Medulla oblongata (tissue), 1 donor: ENCODE measurements at regions not wholly inside any gene's neighbourhood (a gene's known extent, or its start where the extent isn't known, plus 50 kb on each side); places are given as distances from the start of the nearest gene placed in this dataset.
A peak's percentile ranks its signal among the peaks of the same experiment; 100 is the strongest.

Experiments
- DNase-seq: peaks from one replicate; pipeline ENCODE4 v3.0.0-alpha.2; 2015; ENCODE audit errors: extremely low spot score

DNA sequence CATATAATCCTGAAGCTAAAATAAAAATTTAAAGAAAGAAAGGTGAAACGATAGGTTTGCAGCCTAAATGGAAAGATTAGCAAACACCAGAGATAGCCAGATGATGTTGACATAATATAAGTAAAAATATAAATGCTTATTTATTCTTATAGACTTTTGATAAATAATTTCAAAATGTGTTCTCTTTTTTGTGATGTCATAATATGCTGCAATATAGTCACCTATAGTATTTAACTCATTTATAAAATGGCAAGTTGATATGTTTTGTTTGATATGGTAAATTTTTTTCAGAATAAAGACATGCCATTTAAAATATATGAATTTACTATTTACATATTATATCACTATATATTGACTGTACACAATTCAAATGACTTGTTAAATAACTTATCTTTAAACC, 813.4 kb downstream of the LRFN5 start:
- no peak for DNase-seq

DNA sequence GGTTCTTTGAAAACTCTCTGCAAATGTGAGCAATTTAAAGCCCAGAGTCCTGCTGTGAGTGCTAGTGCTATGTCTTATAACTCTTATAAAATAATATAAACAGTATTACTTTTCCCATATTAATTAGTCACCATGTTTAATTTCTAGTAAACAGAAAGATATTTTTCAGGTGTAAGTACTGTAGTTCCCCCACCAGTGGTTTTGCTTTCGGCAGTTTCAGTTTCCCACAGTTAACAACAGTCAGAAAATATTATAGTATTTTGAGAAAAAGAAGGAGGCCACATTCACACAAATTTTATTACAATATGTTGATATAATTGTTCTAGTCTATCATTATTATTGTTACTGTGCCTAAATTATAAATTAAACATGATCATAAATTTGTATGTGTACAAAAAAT, 800.5 kb downstream of the LRFN5 start:
- no peak for DNase-seq

DNA sequence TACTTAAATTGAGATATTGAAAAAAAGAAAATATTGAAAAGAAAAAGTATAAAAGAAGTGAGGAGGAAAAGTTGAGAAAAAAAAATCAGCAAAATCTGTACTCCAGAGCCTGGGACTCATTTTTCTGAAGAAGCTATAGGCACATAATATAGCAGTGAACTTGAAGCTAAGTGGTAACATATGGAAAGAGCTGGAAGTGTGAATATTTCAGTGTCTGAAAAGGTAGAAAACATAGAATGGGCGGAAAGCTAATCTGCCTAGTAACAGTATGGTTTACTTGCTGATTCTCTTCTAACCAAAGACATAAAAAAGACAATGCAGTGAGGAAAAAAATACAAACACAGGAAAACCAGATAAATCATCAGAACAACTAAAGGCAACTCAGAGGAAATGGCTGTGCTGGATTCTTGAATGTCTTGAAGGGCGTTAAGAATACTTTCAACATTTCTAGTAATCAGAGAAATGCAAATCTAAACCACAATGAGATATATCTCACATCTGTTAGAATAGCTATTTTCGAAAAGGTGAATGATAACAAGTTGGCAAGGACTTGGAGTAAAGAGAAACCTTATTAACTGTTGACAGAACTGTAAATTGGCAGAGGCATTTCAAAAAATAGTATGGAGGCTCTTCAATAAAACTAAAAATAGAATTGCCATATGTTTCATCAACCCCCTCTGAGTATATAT, 784.6 kb downstream of the LRFN5 start:
- no peak for DNase-seq

DNA sequence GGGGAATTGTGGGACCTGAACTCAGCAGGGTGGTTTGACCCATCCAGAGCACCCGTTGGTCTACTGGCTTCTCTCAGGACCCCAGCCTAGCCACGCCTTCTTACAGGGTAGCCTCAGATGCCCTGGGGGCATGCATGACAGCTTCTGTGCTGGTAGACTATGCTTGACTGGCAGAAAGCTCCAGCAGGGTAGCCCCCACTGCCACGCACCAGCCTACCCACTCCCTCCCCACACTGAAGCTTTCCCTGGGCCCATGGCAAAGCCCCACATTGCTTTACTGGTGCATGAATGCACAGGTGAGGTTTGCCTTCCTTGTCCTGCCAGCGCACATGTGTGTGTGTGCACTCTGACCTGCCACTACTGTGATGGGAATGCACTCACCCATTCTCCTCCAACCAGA, 772.2 kb downstream of the LRFN5 start:
- no peak for DNase-seq

DNA sequence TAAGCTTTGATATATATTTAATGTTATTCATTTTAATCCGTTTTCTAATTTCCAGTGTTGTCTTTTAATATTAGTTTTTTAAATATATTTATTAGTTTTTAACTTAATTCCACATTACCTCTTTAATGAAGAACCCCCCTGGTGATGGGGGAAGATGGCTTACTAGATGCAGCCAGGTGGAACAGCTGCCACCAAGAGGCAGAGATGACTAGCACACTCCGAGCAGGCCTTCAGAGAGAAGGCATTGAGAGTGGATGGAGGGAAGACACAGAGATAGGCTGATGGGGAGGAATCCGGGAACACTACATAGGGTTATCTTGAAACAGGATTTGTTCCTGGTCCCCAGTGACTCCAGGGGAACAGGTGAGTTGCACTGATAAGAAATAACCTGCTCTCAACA, 771.6 kb downstream of the LRFN5 start:
- DNase-seq = no peak

DNA sequence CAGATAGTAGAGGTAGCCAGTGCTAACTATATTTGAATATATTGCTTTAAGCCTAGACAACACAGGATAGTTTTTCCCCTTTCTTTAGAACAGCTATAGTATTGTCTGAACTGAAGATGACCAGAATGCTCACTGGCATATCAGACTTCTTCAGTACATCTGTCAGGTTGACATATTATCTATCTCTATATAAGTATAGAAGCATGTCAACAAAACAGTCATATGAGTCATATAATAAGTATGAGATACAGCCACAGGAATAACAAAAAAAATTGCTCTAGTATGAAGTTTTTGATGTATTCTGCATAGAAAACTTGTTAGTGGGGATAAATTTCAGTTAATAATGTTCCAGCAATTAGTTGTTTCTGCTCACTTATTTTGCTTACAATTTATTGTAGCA, 767.7 kb downstream of the LRFN5 start:
- no peak for DNase-seq

DNA sequence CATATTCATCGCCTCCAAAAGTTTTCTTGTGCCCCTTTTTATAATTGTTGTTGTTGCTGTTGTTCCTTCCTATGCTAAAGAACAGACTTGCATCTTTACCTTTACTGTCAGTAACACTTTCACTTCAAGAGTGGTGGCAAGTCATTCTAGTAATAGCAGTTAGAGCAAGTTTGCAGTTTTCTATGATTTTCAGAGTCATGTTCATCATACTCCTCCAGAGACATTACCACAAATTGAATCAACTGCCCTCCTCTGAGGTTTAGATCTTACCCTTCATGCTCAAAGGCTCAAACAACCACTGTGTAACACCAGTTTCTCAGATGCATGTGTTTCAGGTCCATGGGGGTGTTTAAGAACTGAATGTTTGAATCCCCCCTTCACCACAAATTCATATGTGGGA, 763.4 kb downstream of the LRFN5 start:
- DNase-seq = no peak

DNA sequence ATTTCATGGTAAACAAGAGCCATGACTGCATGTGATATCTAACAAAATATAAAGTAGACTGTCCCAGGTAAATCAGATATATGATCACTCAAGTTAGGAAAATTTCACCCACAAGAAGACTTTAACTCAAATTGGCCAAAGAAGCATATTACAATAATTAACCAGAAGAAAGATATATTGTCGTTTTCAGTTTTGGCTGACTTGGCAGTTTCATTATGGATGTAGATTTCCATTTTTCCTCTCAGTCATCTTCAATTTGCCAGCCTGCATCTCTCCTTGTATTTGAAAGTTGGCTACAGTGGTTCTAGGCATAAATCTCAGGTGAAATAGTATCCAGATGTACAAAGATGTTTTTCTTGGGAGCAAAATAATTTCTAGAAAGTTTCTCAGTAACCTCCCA, 761.6 kb downstream of the LRFN5 start:
- DNase-seq = no peak

DNA sequence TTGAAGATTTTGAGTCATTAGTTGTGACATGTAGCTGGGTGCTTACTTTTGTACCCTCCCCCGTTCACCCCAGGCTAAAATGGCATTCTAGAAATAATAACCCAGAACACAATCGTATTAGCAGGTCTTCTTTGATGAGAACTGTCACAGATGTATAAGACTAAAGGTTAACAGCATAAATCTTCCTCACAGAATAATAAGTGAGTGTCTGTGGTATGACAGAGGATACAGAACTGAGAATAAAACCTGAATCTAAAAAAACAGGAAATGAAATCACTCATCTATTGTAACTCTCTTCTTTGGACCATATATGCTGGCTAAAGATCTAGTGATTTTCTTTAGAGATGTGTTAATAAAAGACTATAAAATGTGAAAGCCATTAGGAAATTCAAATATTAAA, 746.6 kb downstream of the LRFN5 start:
- DNase-seq = no peak

DNA sequence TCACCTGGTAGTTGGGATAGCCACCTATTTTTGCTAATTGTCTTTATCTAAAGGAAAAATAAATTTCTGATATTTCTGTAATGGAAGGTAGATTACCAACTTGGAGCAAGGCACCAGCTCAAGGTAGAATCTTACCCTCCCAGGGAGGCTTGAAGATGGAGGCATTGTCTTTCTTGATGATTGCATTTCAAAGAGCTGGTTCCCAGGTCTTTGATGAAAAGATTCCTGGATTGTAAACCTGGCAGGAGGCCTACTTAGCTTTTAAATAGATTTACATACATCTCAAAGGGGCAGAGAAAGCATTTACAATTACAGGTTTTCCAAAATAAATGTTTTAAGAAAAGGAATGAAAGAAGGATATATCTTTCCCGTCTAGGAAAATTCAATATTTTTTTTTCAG, 729.2 kb downstream of the LRFN5 start:
- no peak for DNase-seq

DNA sequence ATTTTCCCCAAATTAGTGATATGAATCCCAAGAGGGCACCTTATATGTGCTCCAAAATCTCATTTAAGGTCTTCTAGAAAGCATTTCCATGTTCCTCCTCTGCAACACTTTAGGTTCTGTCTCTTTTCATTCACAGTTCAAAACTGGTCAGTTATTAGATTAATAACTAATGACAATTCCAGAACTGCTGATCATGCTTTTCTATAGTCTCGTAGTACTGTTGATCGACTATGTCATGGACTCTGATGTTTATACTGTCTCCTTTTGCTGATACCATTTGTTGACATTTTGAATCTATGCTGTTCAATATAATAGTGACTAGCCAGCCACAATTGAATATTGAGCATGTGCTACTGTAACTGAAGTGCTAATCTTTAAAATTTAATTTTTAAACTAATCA, 728.3 kb downstream of the LRFN5 start:
- DNase-seq = no peak

DNA sequence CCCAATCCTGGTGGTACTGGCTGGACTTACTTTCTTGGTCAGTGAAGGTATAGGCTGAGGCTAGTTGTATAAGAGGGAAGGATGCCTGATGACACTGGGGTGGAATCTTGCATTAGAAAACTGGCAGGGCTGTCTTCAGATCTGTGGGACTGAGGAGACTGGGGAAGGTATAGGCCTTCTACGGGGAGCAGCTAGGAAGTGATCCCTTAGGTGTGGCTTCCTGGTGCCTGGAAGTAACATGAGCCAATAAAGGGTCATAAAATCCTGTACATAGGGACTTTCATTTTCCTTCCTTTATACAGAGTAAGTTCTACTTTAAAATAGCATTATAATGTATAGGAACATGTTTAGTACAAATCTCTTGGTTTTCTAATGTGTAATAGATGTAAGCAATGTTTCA, 716.8 kb downstream of the LRFN5 start:
- DNase-seq = no peak

DNA sequence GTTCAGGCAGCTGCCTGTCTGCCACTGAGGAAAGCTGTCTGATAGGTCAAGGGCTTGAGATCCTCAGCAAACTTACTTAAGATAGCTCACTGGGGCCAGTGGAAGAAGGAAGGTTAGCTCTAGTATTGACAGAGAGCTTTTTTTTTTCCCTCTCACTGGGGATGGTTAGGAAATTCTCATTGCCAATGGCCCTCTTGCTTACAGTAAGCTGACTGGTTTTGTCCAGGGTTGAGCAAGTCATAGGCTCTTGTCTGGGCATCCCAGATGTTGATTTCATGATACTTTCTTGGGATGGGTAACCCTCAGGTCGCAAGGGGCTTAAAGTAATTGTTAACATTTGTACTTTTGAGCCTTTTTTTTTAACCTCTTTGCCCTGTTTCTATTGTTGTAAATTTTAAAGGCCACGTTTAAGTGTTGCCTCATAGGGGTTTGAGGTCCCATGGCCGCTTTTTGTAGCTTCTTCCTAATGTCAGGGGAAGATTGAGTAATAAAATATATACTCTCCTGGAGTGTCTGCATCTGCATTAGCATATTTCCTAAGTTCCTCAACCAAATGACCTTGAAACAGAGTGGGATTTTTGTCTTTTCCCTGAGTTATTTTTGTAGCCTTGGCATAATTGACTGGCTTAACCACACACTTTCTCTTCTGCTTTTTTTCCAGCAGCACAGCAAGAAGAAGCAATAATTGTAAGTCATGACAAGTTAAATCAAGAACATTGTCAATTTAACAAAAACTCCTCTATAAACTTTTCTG, 716.0 kb downstream of the LRFN5 start:
- DNase-seq = peak; percentile 37

DNA sequence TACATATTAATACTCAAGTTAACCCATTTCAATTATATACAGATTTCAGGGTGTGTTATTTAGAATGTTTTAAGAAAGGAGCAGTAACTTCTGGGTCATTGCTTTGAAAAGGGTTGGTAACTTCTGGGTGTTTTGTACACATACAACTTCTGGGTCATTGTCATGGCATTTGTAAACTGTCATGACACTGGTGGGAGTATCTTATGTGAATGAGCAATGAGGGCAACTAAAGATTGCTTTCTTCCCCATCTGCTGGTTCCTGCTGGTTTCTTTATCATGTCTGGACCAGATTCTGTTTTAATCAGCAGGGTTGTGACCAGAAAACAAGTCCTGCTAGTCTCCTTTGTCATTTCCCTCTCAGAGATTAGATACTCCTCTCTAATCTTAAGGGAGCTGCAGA, 713.3 kb downstream of the LRFN5 start:
- DNase-seq = no peak

DNA sequence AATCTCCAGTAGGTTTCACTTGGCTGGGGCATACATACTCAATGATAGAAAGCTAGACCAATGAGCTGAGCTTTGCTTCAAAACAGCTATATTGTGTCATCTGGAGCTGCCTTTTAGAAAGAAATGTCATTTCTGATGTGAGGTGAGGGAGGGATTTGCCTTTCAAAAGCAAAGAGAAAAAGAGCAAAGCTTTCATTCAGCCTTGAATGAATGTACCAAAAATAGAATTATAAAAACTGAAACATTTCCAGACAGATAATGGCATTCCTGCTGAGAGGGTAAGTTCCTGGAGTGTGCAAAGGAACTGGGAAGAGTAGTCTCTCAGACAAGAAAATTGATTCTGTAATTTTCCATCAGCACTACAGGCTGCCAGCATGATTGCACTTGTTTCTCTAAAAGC, 710.0 kb downstream of the LRFN5 start:
- DNase-seq = no peak

DNA sequence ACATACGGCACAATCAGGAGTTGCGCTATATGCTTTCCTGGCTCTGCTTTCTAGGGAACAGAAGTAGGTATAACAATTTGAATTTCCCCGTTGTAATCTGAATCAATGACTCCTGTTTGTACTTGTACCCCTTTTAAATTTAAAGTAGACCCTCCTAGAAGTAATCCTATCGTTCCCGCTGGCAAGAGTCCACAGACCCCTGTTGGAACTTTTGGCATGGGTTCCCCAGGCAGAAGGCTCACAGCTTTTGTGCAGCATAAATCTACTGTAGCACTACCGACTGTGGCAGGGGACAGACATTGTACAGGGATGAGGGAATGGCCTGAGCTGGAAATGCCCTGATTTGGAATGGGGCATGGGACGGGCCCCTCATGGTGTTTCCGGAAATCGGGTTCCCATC, 705.2 kb downstream of the LRFN5 start:
- DNase-seq = no peak

DNA sequence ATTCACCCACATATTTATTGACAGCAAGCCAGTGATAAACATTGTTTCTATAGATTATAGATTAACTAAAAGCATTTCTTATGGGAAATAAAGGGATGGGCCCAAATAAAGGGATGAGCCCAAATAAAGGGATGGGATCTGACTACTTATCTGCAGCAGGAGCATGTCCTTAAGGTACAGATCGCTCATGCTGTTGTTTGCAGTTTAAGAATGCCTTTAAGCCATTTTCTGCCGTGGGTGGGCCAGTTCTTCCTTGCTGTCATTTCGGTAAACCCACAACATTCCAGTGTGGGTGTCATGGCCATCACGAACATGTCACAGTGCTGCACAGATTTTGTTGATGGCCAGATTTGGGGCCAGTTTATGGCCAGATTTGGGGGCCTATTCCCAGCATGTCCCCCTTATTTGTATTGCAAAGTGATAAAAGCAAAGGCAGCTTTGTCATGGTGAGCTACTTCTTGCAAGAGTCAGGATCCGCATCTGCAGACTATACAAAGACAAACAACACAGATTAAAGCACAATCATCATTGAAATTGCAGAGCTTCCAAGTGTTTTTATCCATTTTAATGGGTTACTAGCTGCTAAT, 700.7 kb downstream of the LRFN5 start:
- DNase-seq = no peak

DNA sequence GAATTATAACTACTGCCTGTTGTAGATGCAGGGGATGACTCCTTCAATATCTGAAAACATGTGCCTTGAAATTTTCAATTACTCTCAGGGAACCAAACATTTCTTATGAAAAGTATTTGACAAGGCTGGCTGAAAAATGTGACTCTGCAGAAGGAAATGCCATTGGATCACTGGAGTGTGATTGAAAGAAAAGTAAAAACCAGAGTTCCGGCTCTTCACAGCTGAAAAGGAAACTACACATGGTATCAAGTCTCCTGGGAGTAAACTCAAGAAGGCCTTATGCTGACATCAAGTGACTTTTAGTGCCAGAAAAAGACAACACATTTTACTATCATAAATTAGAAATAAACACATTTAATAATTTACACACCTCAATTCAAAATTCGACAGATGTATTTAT, 693.0 kb downstream of the LRFN5 start:
- no peak for DNase-seq

DNA sequence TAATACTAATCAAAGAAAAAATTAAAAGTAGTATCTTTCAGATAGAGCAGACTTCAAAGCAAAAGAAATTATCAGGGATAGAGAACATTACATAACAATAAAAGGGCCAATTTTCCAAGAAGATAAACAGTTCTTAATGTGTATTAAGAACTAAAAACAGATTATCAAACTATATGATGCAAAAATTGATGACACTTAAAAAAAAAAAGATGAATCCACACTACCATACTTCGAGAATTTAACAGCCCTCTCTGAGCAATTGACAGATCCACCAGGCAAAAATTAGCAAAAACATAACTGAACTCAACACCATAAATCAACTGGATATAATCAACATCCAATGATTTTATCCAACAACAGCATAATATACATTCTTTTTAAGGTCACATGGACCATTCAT, 686.5 kb downstream of the LRFN5 start:
- DNase-seq = no peak

DNA sequence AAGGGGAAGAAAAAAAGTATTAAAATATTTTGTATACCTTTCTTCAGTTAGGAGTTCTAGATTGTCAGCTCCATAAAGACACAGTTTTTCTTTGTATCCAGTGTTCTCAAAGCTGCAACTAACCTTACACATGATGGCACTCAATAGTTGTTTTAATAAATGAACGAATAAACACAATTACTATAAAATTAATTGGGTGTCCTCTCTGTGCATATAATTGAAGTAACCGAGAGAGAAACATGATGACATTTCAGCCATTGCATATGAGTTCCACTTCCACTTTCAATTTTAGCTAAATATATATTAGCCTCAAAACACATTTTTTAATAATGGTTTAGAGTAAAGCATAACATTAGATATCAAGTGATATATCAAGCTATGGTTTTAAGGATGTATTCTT, 671.2 kb downstream of the LRFN5 start:
- no peak for DNase-seq

DNA sequence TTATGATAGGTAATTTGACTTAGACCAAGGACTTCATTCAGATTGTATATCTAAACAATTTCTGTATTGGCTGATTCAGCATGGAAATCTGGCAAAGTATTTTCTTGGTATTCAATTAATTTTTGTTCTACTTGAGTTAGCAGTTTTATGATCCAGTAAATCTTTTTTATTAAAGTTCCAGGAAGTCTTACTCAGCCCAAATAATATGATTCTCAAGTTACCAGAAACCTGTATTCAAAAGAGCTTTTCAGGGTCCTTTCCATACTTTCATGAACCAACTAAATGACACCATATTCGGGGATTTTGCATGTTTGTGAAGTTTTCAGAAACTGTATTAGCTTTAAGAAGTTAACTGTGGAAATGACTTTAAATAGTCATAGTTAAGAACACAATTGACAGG, 662.6 kb downstream of the LRFN5 start:
- no peak for DNase-seq

DNA sequence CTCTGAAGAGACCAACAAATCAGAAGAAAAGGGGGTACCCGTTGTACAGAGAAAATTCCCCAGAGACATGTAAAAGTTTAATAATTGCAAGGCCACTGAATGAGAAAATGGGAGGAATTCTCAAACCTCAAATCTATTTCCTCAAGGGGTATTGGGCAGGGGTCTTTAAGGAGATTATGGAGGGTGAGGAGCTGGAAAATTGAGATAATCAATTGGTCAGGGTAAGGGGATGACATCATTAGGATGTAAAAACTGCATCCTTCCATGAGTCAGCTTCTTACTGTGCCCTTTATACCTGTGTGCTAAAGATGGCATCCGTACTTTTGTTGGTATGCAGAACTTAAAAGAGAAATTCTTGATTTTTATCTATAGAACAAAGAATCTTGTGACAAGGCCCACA, 641.5 kb downstream of the LRFN5 start:
- DNase-seq = no peak

DNA sequence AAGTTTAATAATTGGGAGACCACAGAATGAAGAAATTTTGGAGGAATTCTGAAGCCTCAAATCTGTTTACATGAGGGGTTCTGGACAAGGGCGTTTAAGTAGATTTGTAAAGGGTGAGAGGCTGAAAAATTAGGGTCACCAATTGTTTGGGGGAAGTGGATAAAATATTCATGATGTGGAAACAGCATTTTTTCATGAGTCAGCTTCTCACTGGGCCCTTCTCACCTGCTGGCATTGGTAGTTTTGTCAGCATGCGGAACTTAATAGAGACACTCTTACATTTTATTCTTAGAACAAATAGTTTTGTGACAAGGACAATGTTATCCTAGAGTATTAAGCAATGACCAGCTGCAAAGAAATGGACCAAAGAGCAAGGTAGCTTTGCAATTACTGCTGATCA, 634.4 kb downstream of the LRFN5 start:
- DNase-seq = no peak
